WTC11 (cell line): ENCODE measurements at regions not wholly inside any gene's neighbourhood (a gene's known extent, or its start where the extent isn't known, plus 50 kb on each side); places are given as distances from the start of the nearest gene placed in this dataset.

Experiments used
- ATAC-seq: fragments of 200-7000 bp; cut with Tn5 transposase; 2 replicates; pipeline ENCODE4 v1.10.0; 2021; ENCODE audit warnings: mild to moderate bottlenecking, moderate library complexity
- CTCF ChIA-PET: fragments of 300-600 bp; sonication (Branson Sonifier 250); formaldehyde crosslinking; loops from one replicate; lab custom pipeline; 2021; ENCODE audit warnings: antibody characterized with exemption; lab: Charles Lee
- POLR2A ChIA-PET: fragments of 350-600 bp; sonication (Branson Sonifier 250); formaldehyde crosslinking; loops from one replicate; lab custom pipeline; 2021; ENCODE audit warnings: antibody characterized with exemption; lab: Charles Lee
- DNase-seq: peaks from one replicate; pipeline ENCODE4 v3.0.0; 2021; ENCODE audit warnings: low spot score
- H3K27ac Mint-ChIP-seq: 2 replicates; pipeline ENCODE4 v1.8.0; 2021; ENCODE audit warnings: mixed read lengths
- H3K27me3 Mint-ChIP-seq: 2 replicates; pipeline ENCODE4 v1.8.0; 2021; ENCODE audit warnings: low read depth, mild to moderate bottlenecking, moderate library complexity, mixed read lengths
- H3K36me3 Mint-ChIP-seq: 2 replicates; pipeline ENCODE4 v1.8.0; 2021; ENCODE audit warnings: mixed read lengths
- H3K4me1 Mint-ChIP-seq: 2 replicates; pipeline ENCODE4 v1.8.0; 2022; ENCODE audit warnings: mixed read lengths
- H3K4me3 Mint-ChIP-seq: 2 replicates; pipeline ENCODE4 v1.8.0; 2021; ENCODE audit warnings: mild to moderate bottlenecking, moderate library complexity, mixed read lengths
- H3K9me3 Mint-ChIP-seq: 2 replicates; pipeline ENCODE4 v1.8.0; 2021; ENCODE audit warnings: mixed read lengths
- ATF1 ChIP-seq: sonication (generic); formaldehyde crosslinking; IDR thresholded peaks from 2 replicates; pipeline ENCODE4 v1.8.1; 2023; ENCODE audit warnings: mild to moderate bottlenecking, moderate library complexity, missing genetic modification reagents
- ATF2 ChIP-seq: sonication (generic); formaldehyde crosslinking; IDR thresholded peaks from 2 replicates; pipeline ENCODE4 v1.8.1; 2022; ENCODE audit warnings: low read depth, missing genetic modification reagents, borderline replicate concordance
- ATF6 ChIP-seq: sonication (generic); formaldehyde crosslinking; IDR thresholded peaks from 2 replicates; pipeline ENCODE4 v1.8.1; 2023; ENCODE audit warnings: mild to moderate bottlenecking, missing genetic modification reagents
- NFE2L1 ChIP-seq: sonication (generic); formaldehyde crosslinking; IDR thresholded peaks from 2 replicates; pipeline ENCODE4 v1.8.1; 2023; ENCODE audit warnings: missing genetic modification reagents
- PRDM15 ChIP-seq: sonication (generic); formaldehyde crosslinking; IDR thresholded peaks from 2 replicates; pipeline ENCODE4 v1.8.0; 2022; ENCODE audit warnings: missing genetic modification reagents
- PRRX2 ChIP-seq: fragments of 250-450 bp; sonication (Bioruptor Pico); IDR thresholded peaks from 2 replicates; pipeline ENCODE4 v1.8.0; 2021; ENCODE audit warnings: mild to moderate bottlenecking
- USF2 ChIP-seq: sonication (generic); formaldehyde crosslinking; IDR thresholded peaks from 2 replicates; pipeline ENCODE4 v1.8.1; 2023; ENCODE audit warnings: mild to moderate bottlenecking, missing genetic modification reagents, moderate library complexity
- ZBTB21 ChIP-seq: sonication (generic); formaldehyde crosslinking; IDR thresholded peaks from 2 replicates; pipeline ENCODE4 v1.8.1; 2023; ENCODE audit warnings: mild to moderate bottlenecking, missing genetic modification reagents, borderline replicate concordance
- ZNF416 ChIP-seq: fragments of 250-450 bp; sonication (Bioruptor Pico); IDR thresholded peaks from 2 replicates; pipeline ENCODE4 v1.9.0; 2021; ENCODE audit warnings: mild to moderate bottlenecking, inconsistent platforms

- no peak for TF ChIP-seq ZBTB21 (CRISPR knock-in tag)
- TF ChIP-seq USF2 (CRISPR knock-in tag): no peak
- no peak for TF ChIP-seq PRRX2
- TF ChIP-seq ATF6 (CRISPR knock-in tag): no peak
- Mint-ChIP-seq H3K4me3 (no peak overlapping the region), H3K27ac (no peak overlapping the region), H3K36me3 (no peaks in the 10 kb centered on the region), H3K27me3 (no peaks in the 10 kb centered on the region), H3K9me3 (peaks cover 14% of the 10 kb centered on the region), H3K4me1 (no peaks in the 10 kb centered on the region)
- ATAC-seq (no peak), DNase-seq (no peak)
- ChIA-PET POLR2A (interaction anchor here (0.9 kb wide), 1 partner anchor 84 kb away, joined by 4 read pairs; no protein-coding TSS in a partner anchor), CTCF (interaction anchor here (1.1 kb wide), 2 partner anchors 806 to 827 kb away, joined by 3 to 4 read pairs; no protein-coding TSS in a partner anchor)
These were observed 92.6 kb upstream of the MVB12B start for GRCh38 chr9:126233913-126234525.

- Mint-ChIP-seq H3K27ac (no peak overlapping the region), H3K4me1 (no peaks in the 10 kb centered on the region), H3K27me3 (no peaks in the 10 kb centered on the region), H3K4me3 (no peak overlapping the region), H3K9me3 (peaks cover 14% of the 10 kb centered on the region), H3K36me3 (no peaks in the 10 kb centered on the region)
- CTCF ChIA-PET: interaction anchor here (1.1 kb wide), 1 partner anchor 827 kb away, joined by 4 read pairs; no protein-coding TSS in a partner anchor
- no peak for TF ChIP-seq ATF2 (CRISPR knock-in tag)
- no peak for TF ChIP-seq ATF1
- no peak for TF ChIP-seq NFE2L1 (CRISPR knock-in tag)
- TF ChIP-seq PRDM15 (CRISPR knock-in tag): no peak
- ATAC-seq (no peak), DNase-seq (no peak)
- POLR2A ChIA-PET: no interaction called here
These were observed 91.8 kb upstream of the MVB12B start for GRCh38 chr9:126234681-126235335.

- H3K9me3 Mint-ChIP-seq: peaks cover 14% of the 10 kb centered on the region
- POLR2A ChIA-PET: no interaction called here
- ATAC-seq: no peak
- no peak for DNase-seq
- CTCF ChIA-PET: no interaction called here
- no peak for TF ChIP-seq ZNF416 (CRISPR knock-in tag)
- no peaks in the 10 kb centered on the region for H3K4me1 Mint-ChIP-seq
- H3K27ac Mint-ChIP-seq: no peak overlapping the region
- H3K27me3 Mint-ChIP-seq: no peaks in the 10 kb centered on the region
- H3K36me3 Mint-ChIP-seq: no peaks in the 10 kb centered on the region
- no peak overlapping the region for H3K4me3 Mint-ChIP-seq
These were observed 91.0 kb upstream of the MVB12B start for GRCh38 chr9:126235336-126236243.
